ENCODE measurements at regions not wholly inside any gene's neighbourhood (a gene's known extent, or its start where the extent isn't known, plus 50 kb on each side); places are given as distances from the start of the nearest gene placed in this dataset.

- no peaks in the 10 kb centered on the region for H3K36me3 ChIP-seq
- H3K4me1 ChIP-seq = no peaks in the 10 kb centered on the region
- TF ChIP-seq, protein P1, sequence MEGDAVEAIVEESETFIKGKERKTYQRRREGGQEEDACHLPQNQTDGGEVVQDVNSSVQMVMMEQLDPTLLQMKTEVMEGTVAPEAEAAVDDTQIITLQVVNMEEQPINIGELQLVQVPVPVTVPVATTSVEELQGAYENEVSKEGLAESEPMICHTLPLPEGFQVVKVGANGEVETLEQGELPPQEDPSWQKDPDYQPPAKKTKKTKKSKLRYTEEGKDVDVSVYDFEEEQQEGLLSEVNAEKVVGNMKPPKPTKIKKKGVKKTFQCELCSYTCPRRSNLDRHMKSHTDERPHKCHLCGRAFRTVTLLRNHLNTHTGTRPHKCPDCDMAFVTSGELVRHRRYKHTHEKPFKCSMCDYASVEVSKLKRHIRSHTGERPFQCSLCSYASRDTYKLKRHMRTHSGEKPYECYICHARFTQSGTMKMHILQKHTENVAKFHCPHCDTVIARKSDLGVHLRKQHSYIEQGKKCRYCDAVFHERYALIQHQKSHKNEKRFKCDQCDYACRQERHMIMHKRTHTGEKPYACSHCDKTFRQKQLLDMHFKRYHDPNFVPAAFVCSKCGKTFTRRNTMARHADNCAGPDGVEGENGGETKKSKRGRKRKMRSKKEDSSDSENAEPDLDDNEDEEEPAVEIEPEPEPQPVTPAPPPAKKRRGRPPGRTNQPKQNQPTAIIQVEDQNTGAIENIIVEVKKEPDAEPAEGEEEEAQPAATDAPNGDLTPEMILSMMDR (IDR thresholded peaks at IDR 0.05) = no peak
- H3K9me3 ChIP-seq = peaks cover 0 to 2% (median 0%) of the 10 kb centered on the region in 11 donors
- 83 to 88% methylated on average over 4 of the region's 4 CpGs for WGBS, 2 donors
- no peak overlapping the region for H3K27ac ChIP-seq
- H3K4me3 ChIP-seq = no peak overlapping the region
- intact Hi-C loops (cut with DNase I) = no loop called here
- ATAC-seq (no peak), DNase-seq (no peak)
- peaks cover 0 to 5% (median 0%) of the 10 kb centered on the region in 7 donors for H3K27me3 ChIP-seq
These were observed 467.4 kb downstream of the TRIML1 start for GRCh38 chr4:188606635-188607034.

DNA sequence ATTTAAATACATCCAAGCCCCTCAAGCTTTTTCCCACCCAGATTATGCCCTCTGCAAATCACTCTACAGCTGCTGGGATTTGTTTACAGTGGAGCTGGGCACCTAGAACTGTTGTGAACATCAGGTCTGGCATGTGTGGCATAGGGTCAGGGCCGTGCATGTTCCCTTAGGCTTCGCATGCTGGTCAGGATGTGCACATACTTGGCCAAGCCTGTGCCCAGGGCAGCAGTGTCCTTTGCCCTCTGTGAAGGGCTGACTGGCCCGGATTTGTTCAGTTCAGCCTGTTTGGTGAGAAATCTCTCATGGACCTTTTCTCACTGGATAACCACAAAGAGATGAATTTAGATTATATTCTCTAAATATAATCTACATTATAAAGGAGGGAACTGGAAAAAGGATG is 471.9 kb downstream of the TRIML1 start:
- Histone ChIP-seq H3K9me3 (peaks cover 0 to 5% (median 0%) of the 10 kb centered on the region in 11 donors), H3K27ac (no peak overlapping the region), H3K36me3 (no peaks in the 10 kb centered on the region), H3K4me1 (no peaks in the 10 kb centered on the region), H3K4me3 (no peak overlapping the region), H3K27me3 (peaks cover 0 to 5% (median 0%) of the 10 kb centered on the region in 7 donors)
- 76 to 82% methylated on average over 3 of the region's 3 CpGs for whole genome bisulfite sequencing, 2 donors
- ATAC-seq = no peak
- DNase-seq = no peak
- TF ChIP-seq, protein P1 (IDR thresholded peaks at IDR 0.05) = no peak
- intact Hi-C loops (cut with DNase I) = no loop called here

DNA sequence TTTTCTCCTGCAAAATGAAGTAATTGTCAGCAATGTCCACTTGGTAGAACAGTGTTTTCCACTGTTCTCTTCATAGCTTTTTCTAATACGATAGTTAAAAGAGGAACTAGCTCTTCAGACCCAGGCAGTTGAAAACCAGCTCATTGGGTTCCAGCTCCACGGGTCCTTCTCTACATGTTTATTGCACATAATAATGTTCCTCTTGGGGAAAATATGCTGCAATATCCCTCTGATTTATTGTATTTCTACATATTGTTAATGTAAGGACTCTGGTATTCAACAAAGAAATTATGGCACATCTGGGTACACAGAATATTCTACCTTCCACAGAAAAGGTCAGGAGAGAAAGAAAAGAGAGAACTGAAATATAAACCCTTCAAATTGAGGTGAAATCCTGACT is 473.4 kb downstream of the TRIML1 start:
- Histone ChIP-seq H3K9me3 (peaks cover 0 to 10% (median 0%) of the 10 kb centered on the region in 11 donors), H3K4me1 (no peaks in the 10 kb centered on the region), H3K27me3 (peaks cover 0 to 5% (median 0%) of the 10 kb centered on the region in 7 donors), H3K27ac (no peak overlapping the region), H3K36me3 (no peaks in the 10 kb centered on the region), H3K4me3 (no peak overlapping the region)
- DNase-seq (no peak), ATAC-seq (no peak)
- intact Hi-C loops (cut with DNase I) = no loop called here
- WGBS, 2 donors = 78 to 82% methylated on average over 2 of the region's 2 CpGs
- TF ChIP-seq, protein P1 (IDR thresholded peaks at IDR 0.05) = no peak

DNA sequence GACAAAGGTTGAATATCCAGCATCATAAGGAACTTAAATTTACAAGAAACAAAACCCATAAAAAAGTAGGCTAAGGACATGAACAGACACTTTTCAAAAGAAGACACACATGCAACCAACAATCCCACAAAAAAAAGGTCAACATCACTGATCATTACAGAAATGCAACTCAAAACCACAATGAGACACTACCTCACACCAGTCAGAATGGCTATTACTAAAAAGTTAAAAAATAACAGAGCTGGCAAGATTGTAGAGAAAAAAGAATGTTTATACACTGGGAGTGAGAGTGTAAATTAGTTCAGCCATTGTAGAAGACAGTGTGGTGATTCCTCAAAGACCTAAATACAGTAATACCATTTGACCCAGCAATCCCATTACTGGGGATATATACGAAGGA is 474.7 kb downstream of the TRIML1 start:
- Histone ChIP-seq H3K27ac (no peak overlapping the region), H3K27me3 (no peaks in the 10 kb centered on the region), H3K4me3 (no peak overlapping the region), H3K36me3 (no peaks in the 10 kb centered on the region), H3K9me3 (peaks cover 0 to 10% (median 0%) of the 10 kb centered on the region in 11 donors), H3K4me1 (no peaks in the 10 kb centered on the region)
- ATAC-seq (no peak), DNase-seq (no peak)
- 32 to 89% methylated on average over 1 of the region's 1 CpG for WGBS, 2 donors
- TF ChIP-seq, protein P1 (IDR thresholded peaks at IDR 0.05) = no peak
- intact Hi-C loops (cut with DNase I) = no loop called here
